Neural cell (in vitro differentiated cells): ENCODE measurements at regions not wholly inside any gene's neighbourhood (a gene's known extent, or its start where the extent isn't known, plus 50 kb on each side); places are given as distances from the start of the nearest gene placed in this dataset.

ENCODE experiments used
- EZH2 ChIP-seq: fragments of 200-600, 300-800 bp; shearing (Covaris generic), sonication (generic); IDR thresholded peaks from 2 replicates; pipeline ENCODE4 v1.6.1; 2014; ENCODE audit warnings: antibody characterized with exemption, low read length, borderline replicate concordance, mild to moderate bottlenecking; ENCODE audit not compliant: insufficient read depth, poor library complexity, severe bottlenecking
- TF ChIP-seq, protein P1 (sequence below): fragments of 450-650 bp; IDR thresholded peaks from 2 replicates; pipeline ENCODE4 v1.5.1; 2014; ENCODE audit warnings: antibody characterized with exemption, mild to moderate bottlenecking, moderate library complexity; ENCODE audit not compliant: poor library complexity, severe bottlenecking

- TF ChIP-seq EZH2: no peak
- TF ChIP-seq, protein P1, sequence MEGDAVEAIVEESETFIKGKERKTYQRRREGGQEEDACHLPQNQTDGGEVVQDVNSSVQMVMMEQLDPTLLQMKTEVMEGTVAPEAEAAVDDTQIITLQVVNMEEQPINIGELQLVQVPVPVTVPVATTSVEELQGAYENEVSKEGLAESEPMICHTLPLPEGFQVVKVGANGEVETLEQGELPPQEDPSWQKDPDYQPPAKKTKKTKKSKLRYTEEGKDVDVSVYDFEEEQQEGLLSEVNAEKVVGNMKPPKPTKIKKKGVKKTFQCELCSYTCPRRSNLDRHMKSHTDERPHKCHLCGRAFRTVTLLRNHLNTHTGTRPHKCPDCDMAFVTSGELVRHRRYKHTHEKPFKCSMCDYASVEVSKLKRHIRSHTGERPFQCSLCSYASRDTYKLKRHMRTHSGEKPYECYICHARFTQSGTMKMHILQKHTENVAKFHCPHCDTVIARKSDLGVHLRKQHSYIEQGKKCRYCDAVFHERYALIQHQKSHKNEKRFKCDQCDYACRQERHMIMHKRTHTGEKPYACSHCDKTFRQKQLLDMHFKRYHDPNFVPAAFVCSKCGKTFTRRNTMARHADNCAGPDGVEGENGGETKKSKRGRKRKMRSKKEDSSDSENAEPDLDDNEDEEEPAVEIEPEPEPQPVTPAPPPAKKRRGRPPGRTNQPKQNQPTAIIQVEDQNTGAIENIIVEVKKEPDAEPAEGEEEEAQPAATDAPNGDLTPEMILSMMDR: no peak
Measured at GRCh38 chr2:14533131-14533757, 99.3 kb upstream of the LRATD1 start.
